Activated B cell treated with CpG ODN at 0.5 μM for 24 hours (primary cell): ENCODE measurements at regions not wholly inside any gene's neighbourhood (a gene's known extent, or its start where the extent isn't known, plus 50 kb on each side); places are given as distances from the start of the nearest gene placed in this dataset.

Experiments used
- ATAC-seq: fragments of 200-7000 bp; cut with Tn5 transposase; one replicate; pipeline ENCODE4 v1.10.0; 2021; ENCODE audit warnings: low read depth, mild to moderate bottlenecking, moderate library complexity
- CTCF ChIA-PET: fragments of 350-600 bp; sonication (Branson Sonifier 250); formaldehyde crosslinking; loops from one replicate; lab custom pipeline; 2021; ENCODE audit warnings: antibody characterized with exemption; lab: Charles Lee
- POLR2A ChIA-PET: fragments of 350-600 bp; sonication (Branson Sonifier 250); formaldehyde crosslinking; loops from one replicate; lab custom pipeline; 2021; ENCODE audit warnings: antibody characterized with exemption; lab: Charles Lee
- DNase-seq: peaks from one replicate; pipeline ENCODE4 v3.0.0; 2022
- H3K27ac Mint-ChIP-seq: one replicate; pipeline ENCODE4 v1.8.0; 2020; ENCODE audit warnings: mixed read lengths
- H3K27me3 Mint-ChIP-seq: one replicate; pipeline ENCODE4 v1.8.0; 2021; ENCODE audit warnings: mixed read lengths
- H3K36me3 Mint-ChIP-seq: one replicate; pipeline ENCODE4 v1.8.0; 2021; ENCODE audit warnings: low read depth, mixed read lengths
- H3K4me1 Mint-ChIP-seq: one replicate; pipeline ENCODE4 v1.8.0; 2021; ENCODE audit warnings: mixed read lengths
- H3K4me3 Mint-ChIP-seq: one replicate; pipeline ENCODE4 v1.8.0; 2020; ENCODE audit warnings: mild to moderate bottlenecking, mixed read lengths
- H3K9me3 Mint-ChIP-seq: one replicate; pipeline ENCODE4 v1.8.0; 2020; ENCODE audit warnings: mixed read lengths
- CTCF ChIP-seq: fragments of 200-600 bp; IDR thresholded peaks from one replicate; pipeline ENCODE4 v1.8.0; 2022; ENCODE audit warnings: antibody characterized with exemption, mild to moderate bottlenecking
- intact Hi-C: fragments of 100-400 bp; cut with micrococcal nuclease; formaldehyde crosslinking; loops from one replicate; pipeline ENCODE4 v1.15.1; 2024

- TF ChIP-seq CTCF = no peak
- Mint-ChIP-seq H3K36me3 (no peaks in the 10 kb centered on the region), H3K27ac (no peak overlapping the region), H3K9me3 (peaks cover 5% of the 10 kb centered on the region), H3K4me1 (no peaks in the 10 kb centered on the region), H3K27me3 (no peaks in the 10 kb centered on the region), H3K4me3 (no peak overlapping the region)
- ChIA-PET CTCF (no interaction called here), POLR2A (no interaction called here)
- ATAC-seq = no peak
- intact Hi-C loops = no loop called here
- DNase-seq = no peak
Measured at GRCh38 chr5:158270996-158271554, 412.1 kb upstream of the CLINT1 start.

- H3K9me3 Mint-ChIP-seq = peaks cover 5% of the 10 kb centered on the region
- H3K4me3 Mint-ChIP-seq = no peak overlapping the region
- TF ChIP-seq CTCF = no peak
- intact Hi-C loops = no loop called here
- peaks cover 3% of the 10 kb centered on the region for H3K4me1 Mint-ChIP-seq
- H3K27ac Mint-ChIP-seq = no peak overlapping the region
- ChIA-PET POLR2A (interaction anchor here (0.6 kb wide), 1 partner anchor 255 kb away, joined by 4 read pairs; no protein-coding TSS in a partner anchor), CTCF (no interaction called here)
- H3K36me3 Mint-ChIP-seq = no peaks in the 10 kb centered on the region
- H3K27me3 Mint-ChIP-seq = no peaks in the 10 kb centered on the region
- DNase-seq (no peak), ATAC-seq (no peak)
Measured at GRCh38 chr5:158268286-158268685, 409.3 kb upstream of the CLINT1 start.

- intact Hi-C loops = no loop called here
- H3K4me3 Mint-ChIP-seq = no peak overlapping the region
- ATAC-seq (no peak), DNase-seq (no peak)
- H3K9me3 Mint-ChIP-seq = peaks cover 5% of the 10 kb centered on the region
- H3K4me1 Mint-ChIP-seq = peaks cover 3% of the 10 kb centered on the region
- TF ChIP-seq CTCF = no peak
- ChIA-PET CTCF (interaction anchor here (0.6 kb wide), 1 partner anchor 1405 kb away, joined by 3 read pairs; no protein-coding TSS in a partner anchor), POLR2A (no interaction called here)
- no peak overlapping the region for H3K27ac Mint-ChIP-seq
- H3K27me3 Mint-ChIP-seq = no peaks in the 10 kb centered on the region
- no peaks in the 10 kb centered on the region for H3K36me3 Mint-ChIP-seq
Measured at GRCh38 chr5:158267228-158267627, 408.3 kb upstream of the CLINT1 start.

- Mint-ChIP-seq H3K9me3 (peaks cover 5% of the 10 kb centered on the region), H3K4me1 (peaks cover 3% of the 10 kb centered on the region), H3K27me3 (no peaks in the 10 kb centered on the region), H3K27ac (no peak overlapping the region), H3K4me3 (no peak overlapping the region), H3K36me3 (no peaks in the 10 kb centered on the region)
- intact Hi-C loops = no loop called here
- no peak for TF ChIP-seq CTCF
- DNase-seq = no peak
- ChIA-PET CTCF (no interaction called here), POLR2A (interaction anchor here (0.6 kb wide), 1 partner anchor 1059 kb away, joined by 10 read pairs; no protein-coding TSS in a partner anchor)
- ATAC-seq = no peak
Measured at GRCh38 chr5:158265931-158266700, 407.2 kb upstream of the CLINT1 start.

- ChIA-PET POLR2A (interaction anchor here (0.6 kb wide), 1 partner anchor 1058 kb away, joined by 10 read pairs; no protein-coding TSS in a partner anchor), CTCF (no interaction called here)
- peaks cover 3% of the 10 kb centered on the region for H3K4me1 Mint-ChIP-seq
- intact Hi-C loops = no loop called here
- H3K27me3 Mint-ChIP-seq = no peaks in the 10 kb centered on the region
- ATAC-seq (no peak), DNase-seq (no peak)
- no peak for TF ChIP-seq CTCF
- H3K4me3 Mint-ChIP-seq = no peak overlapping the region
- no peak overlapping the region for H3K27ac Mint-ChIP-seq
- H3K9me3 Mint-ChIP-seq = peaks cover 5% of the 10 kb centered on the region
- H3K36me3 Mint-ChIP-seq = no peaks in the 10 kb centered on the region
Measured at GRCh38 chr5:158265346-158265745, 406.4 kb upstream of the CLINT1 start.
